LNCAP (cell line): ENCODE measurements at regions not wholly inside any gene's neighbourhood (a gene's known extent, or its start where the extent isn't known, plus 50 kb on each side); places are given as distances from the start of the nearest gene placed in this dataset.

Source experiments
- CTCF ChIP-seq: fragments of 450-650 bp; IDR thresholded peaks from 2 replicates; pipeline ENCODE4 v1.5.1; 2017; ENCODE audit warnings: mild to moderate bottlenecking

- no peak for TF ChIP-seq CTCF
Observed at GRCh38 chr10:78893217-78893616, 175.5 kb upstream of the ZMIZ1 start.

- no peak for TF ChIP-seq CTCF
Observed at GRCh38 chr10:78894089-78894840, 174.5 kb upstream of the ZMIZ1 start.

DNA sequence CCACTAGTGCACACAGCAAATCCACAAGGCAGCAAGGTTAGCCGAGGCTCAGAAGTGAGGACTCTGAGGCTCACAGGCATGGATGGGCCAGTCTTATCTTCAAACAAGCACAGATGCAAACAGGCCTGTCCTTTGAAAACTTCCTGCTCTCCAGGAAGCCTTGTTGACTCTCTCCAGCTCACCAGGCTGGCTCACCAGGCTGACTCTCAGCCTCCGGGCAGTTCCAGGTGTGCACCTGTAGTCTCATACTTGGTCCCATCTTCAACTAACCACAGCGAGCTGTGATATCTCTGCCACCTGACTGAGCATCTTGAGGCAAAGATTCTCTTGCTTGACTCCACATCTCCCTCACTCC is 173.9 kb upstream of the ZMIZ1 start:
- no peak for TF ChIP-seq CTCF

DNA sequence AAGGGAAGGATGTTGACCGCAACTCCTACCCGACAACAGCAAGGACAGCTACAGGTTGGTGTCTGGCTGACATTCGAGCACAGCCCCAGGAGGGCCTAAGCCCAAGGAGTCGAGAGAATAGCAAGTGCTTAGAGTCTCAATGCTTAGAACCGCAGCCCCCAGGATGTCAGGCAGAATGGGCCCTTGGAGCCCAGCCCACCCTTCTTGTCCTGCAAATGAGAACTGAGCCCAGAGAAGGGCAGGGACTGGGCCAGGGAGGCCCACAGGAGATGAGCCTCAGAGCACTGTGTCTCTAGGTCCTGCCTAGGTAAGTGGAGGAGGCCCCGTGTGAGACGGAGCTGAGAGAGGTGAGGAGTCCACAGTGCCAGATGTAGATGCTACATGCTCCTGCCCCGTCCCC is 173.3 kb upstream of the ZMIZ1 start:
- no peak for TF ChIP-seq CTCF

- no peak for TF ChIP-seq CTCF
Observed at GRCh38 chr10:78896159-78896928, 172.4 kb upstream of the ZMIZ1 start.

- no peak for TF ChIP-seq CTCF
Observed at GRCh38 chr10:78898341-78899097, 170.2 kb upstream of the ZMIZ1 start.

GRCh38 chr10:78899098-78899754 is 169.5 kb upstream of the ZMIZ1 start:
- no peak for TF ChIP-seq CTCF
